ENCODE measurements at regions not wholly inside any gene's neighbourhood (a gene's known extent, or its start where the extent isn't known, plus 50 kb on each side); places are given as distances from the start of the nearest gene placed in this dataset.

- no peak overlapping the region for H3K27ac ChIP-seq (ENCODE audit: control insufficient read depth, insufficient read depth, low read length)
- DNase-seq (ENCODE audit: low read depth, low spot score) (no peak), FAIRE-seq (no peak)
- no peaks in the 10 kb centered on the region for H3K4me1 ChIP-seq (ENCODE audit: control insufficient read depth, extremely low read depth, insufficient read depth, low read length)
- no peak overlapping the region for H3K4me3 ChIP-seq (ENCODE audit: control insufficient read depth in 2 of 3, extremely low read depth in 1 of 3, insufficient read depth in 2 of 3, low read depth in 1 of 3, low read length in 3 of 3)
- no peaks in the 10 kb centered on the region for H3K27me3 ChIP-seq (ENCODE audit: control insufficient read depth, extremely low read depth, insufficient read depth, low read length)
- H3K9me3 ChIP-seq (ENCODE audit: control insufficient read depth, low read depth, low read length): no peaks in the 10 kb centered on the region
- TF ChIP-seq, protein P1, sequence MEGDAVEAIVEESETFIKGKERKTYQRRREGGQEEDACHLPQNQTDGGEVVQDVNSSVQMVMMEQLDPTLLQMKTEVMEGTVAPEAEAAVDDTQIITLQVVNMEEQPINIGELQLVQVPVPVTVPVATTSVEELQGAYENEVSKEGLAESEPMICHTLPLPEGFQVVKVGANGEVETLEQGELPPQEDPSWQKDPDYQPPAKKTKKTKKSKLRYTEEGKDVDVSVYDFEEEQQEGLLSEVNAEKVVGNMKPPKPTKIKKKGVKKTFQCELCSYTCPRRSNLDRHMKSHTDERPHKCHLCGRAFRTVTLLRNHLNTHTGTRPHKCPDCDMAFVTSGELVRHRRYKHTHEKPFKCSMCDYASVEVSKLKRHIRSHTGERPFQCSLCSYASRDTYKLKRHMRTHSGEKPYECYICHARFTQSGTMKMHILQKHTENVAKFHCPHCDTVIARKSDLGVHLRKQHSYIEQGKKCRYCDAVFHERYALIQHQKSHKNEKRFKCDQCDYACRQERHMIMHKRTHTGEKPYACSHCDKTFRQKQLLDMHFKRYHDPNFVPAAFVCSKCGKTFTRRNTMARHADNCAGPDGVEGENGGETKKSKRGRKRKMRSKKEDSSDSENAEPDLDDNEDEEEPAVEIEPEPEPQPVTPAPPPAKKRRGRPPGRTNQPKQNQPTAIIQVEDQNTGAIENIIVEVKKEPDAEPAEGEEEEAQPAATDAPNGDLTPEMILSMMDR (optimal IDR thresholded peaks at IDR 0.05 in 1 of 3, IDR thresholded peaks at IDR 0.05 in 1 of 3, conservative IDR thresholded peaks at IDR 0.05 in 1 of 3; ENCODE audit: extremely low read depth in 1 of 3, insufficient read depth in 2 of 3, low read length in 3 of 3): no peak
- TF ChIP-seq EZH2 (IDR thresholded peaks at IDR 0.05; ENCODE audit: low read length): no peak
- dilution Hi-C loops (cut with MboI; ENCODE audit: extremely low pct_ligation_motif_present, low sequenced_read_pairs): no loop called here
- H3K4me2 ChIP-seq (ENCODE audit: control insufficient read depth, extremely low read depth, insufficient read depth, low read depth, low read length): no peak overlapping the region
- no peaks in the 10 kb centered on the region for H3K79me2 ChIP-seq (ENCODE audit: control insufficient read depth, insufficient read depth, low read length)
- H3K9ac ChIP-seq (ENCODE audit: control insufficient read depth, extremely low read depth, insufficient read depth, low read length): no peak overlapping the region
- no peaks in the 10 kb centered on the region for H3K9me1 ChIP-seq (ENCODE audit: control insufficient read depth, extremely low read depth, insufficient read depth, low read length)
- H3K36me3 ChIP-seq (ENCODE audit: control insufficient read depth in 2 of 2, extremely low read depth in 1 of 2, insufficient read depth in 2 of 2, low read length in 2 of 2): no peaks in the 10 kb centered on the region
- no peaks in the 10 kb centered on the region for H4K20me1 ChIP-seq (ENCODE audit: control insufficient read depth, extremely low read depth, insufficient read depth, low read length)
- H2AFZ ChIP-seq (ENCODE audit: control insufficient read depth, low read length): no peak overlapping the region
Measured at GRCh38 chr9:1414711-1415131, 364.6 kb downstream of the DMRT2 start.

GRCh38 chr9:1415146-1415545 lies 365.0 kb downstream of the DMRT2 start:
- dilution Hi-C loops (cut with MboI; ENCODE audit: extremely low pct_ligation_motif_present, low sequenced_read_pairs): no loop called here
- DNase-seq (ENCODE audit: low read depth, low spot score) (no peak), FAIRE-seq (no peak)
- no peaks in the 10 kb centered on the region for H3K9me3 ChIP-seq (ENCODE audit: control insufficient read depth, low read depth, low read length)
- TF ChIP-seq, protein P1 (optimal IDR thresholded peaks at IDR 0.05 in 1 of 3, IDR thresholded peaks at IDR 0.05 in 1 of 3, conservative IDR thresholded peaks at IDR 0.05 in 1 of 3; ENCODE audit: extremely low read depth in 1 of 3, insufficient read depth in 2 of 3, low read length in 3 of 3): no peak
- no peak overlapping the region for H2AFZ ChIP-seq (ENCODE audit: control insufficient read depth, low read length)
- H3K4me2 ChIP-seq (ENCODE audit: control insufficient read depth, extremely low read depth, insufficient read depth, low read depth, low read length): no peak overlapping the region
- no peaks in the 10 kb centered on the region for H3K27me3 ChIP-seq (ENCODE audit: control insufficient read depth, extremely low read depth, insufficient read depth, low read length)
- H3K4me1 ChIP-seq (ENCODE audit: control insufficient read depth, extremely low read depth, insufficient read depth, low read length): no peaks in the 10 kb centered on the region
- no peaks in the 10 kb centered on the region for H3K9me1 ChIP-seq (ENCODE audit: control insufficient read depth, extremely low read depth, insufficient read depth, low read length)
- H3K9ac ChIP-seq (ENCODE audit: control insufficient read depth, extremely low read depth, insufficient read depth, low read length): no peak overlapping the region
- H3K4me3 ChIP-seq (ENCODE audit: control insufficient read depth in 2 of 3, extremely low read depth in 1 of 3, insufficient read depth in 2 of 3, low read depth in 1 of 3, low read length in 3 of 3): no peak overlapping the region
- H3K79me2 ChIP-seq (ENCODE audit: control insufficient read depth, insufficient read depth, low read length): no peaks in the 10 kb centered on the region
- H3K36me3 ChIP-seq (ENCODE audit: control insufficient read depth in 2 of 2, extremely low read depth in 1 of 2, insufficient read depth in 2 of 2, low read length in 2 of 2): no peaks in the 10 kb centered on the region
- H3K27ac ChIP-seq (ENCODE audit: control insufficient read depth, insufficient read depth, low read length): no peak overlapping the region
- no peaks in the 10 kb centered on the region for H4K20me1 ChIP-seq (ENCODE audit: control insufficient read depth, extremely low read depth, insufficient read depth, low read length)
